Ishikawa (cell line): ENCODE measurements at regions not wholly inside any gene's neighbourhood (a gene's known extent, or its start where the extent isn't known, plus 50 kb on each side); places are given as distances from the start of the nearest gene placed in this dataset.

ENCODE experiments used
- CEBPB ChIP-seq: IDR thresholded peaks from 2 replicates; pipeline ENCODE4 v1.6.1; 2012
- CREB1 ChIP-seq: IDR thresholded peaks from 2 replicates; pipeline ENCODE4 v1.6.1; 2012; ENCODE audit warnings: low read depth
- EGR1 ChIP-seq: IDR thresholded peaks from 2 replicates; pipeline ENCODE4 v1.6.1; 2012
- EP300 ChIP-seq: IDR thresholded peaks from 2 replicates; pipeline ENCODE4 v1.6.1; 2012; ENCODE audit warnings: borderline replicate concordance
- FOXM1 ChIP-seq: IDR thresholded peaks from 2 replicates; pipeline ENCODE4 v1.6.1; 2012; ENCODE audit warnings: low read depth, borderline replicate concordance
- NFIC ChIP-seq: IDR thresholded peaks from 2 replicates; pipeline ENCODE4 v1.6.1; 2012
- RAD21 ChIP-seq: IDR thresholded peaks from 2 replicates; pipeline ENCODE4 v1.6.1; 2012; ENCODE audit warnings: low read depth
- TAF1 ChIP-seq: IDR thresholded peaks from 2 replicates; pipeline ENCODE4 v1.6.1; 2012; ENCODE audit warnings: low read depth, mild to moderate bottlenecking
- TCF12 ChIP-seq: IDR thresholded peaks from 2 replicates; pipeline ENCODE4 v1.6.1; 2012; ENCODE audit warnings: low read depth
- TEAD4 ChIP-seq: IDR thresholded peaks from 2 replicates; pipeline ENCODE4 v1.6.1; 2012
- YY1 ChIP-seq: IDR thresholded peaks from 2 replicates; pipeline ENCODE4 v1.6.1; 2012; ENCODE audit warnings: low read depth
- ZBTB7A ChIP-seq: IDR thresholded peaks from 2 replicates; pipeline ENCODE4 v1.6.1; 2012; ENCODE audit warnings: low read depth
- TF ChIP-seq, protein P1 (sequence below): IDR thresholded peaks from 2 replicates; pipeline ENCODE4 v1.6.1; 2012
- TF ChIP-seq, protein P2 (sequence below): IDR thresholded peaks from 2 replicates; pipeline ENCODE4 v1.6.1; 2012
- TF ChIP-seq, protein P3 (sequence below): IDR thresholded peaks from 2 replicates; pipeline ENCODE4 v1.6.1; 2012; ENCODE audit warnings: low read depth, mild to moderate bottlenecking

DNA sequence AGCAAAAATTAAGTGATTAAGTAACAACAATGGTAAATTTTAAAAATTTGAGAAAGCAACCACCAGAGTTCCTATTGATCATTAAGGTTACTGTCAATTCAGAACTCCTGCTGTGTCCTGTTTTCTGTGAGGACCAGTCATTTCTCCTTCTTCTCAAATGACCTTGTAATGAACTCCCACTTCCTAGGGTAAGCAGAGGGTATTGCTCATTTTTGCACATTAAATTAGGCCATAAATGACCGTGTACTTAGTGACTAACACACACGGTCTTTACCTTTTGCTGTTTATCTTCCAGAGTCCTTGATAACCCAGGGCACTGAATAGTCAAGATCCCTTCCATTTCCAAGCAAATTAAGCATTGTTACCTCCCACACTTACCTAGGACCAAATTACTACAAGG, 227.5 kb upstream of the LYPLAL1 start:
- TF ChIP-seq, protein P1, sequence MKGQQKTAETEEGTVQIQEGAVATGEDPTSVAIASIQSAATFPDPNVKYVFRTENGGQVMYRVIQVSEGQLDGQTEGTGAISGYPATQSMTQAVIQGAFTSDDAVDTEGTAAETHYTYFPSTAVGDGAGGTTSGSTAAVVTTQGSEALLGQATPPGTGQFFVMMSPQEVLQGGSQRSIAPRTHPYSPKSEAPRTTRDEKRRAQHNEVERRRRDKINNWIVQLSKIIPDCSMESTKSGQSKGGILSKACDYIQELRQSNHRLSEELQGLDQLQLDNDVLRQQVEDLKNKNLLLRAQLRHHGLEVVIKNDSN = no peak
- TF ChIP-seq FOXM1 = no peak
- TF ChIP-seq TCF12 = no peak
- no peak for TF ChIP-seq EGR1
- no peak for TF ChIP-seq EP300
- no peak for TF ChIP-seq RAD21
- no peak for TF ChIP-seq CEBPB
- TF ChIP-seq, protein P2, sequence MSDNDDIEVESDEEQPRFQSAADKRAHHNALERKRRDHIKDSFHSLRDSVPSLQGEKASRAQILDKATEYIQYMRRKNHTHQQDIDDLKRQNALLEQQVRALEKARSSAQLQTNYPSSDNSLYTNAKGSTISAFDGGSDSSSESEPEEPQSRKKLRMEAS = no peak
- no peak for TF ChIP-seq ZBTB7A
- TF ChIP-seq CREB1 = no peak
- TF ChIP-seq TEAD4 = no peak
- TF ChIP-seq, protein P3, sequence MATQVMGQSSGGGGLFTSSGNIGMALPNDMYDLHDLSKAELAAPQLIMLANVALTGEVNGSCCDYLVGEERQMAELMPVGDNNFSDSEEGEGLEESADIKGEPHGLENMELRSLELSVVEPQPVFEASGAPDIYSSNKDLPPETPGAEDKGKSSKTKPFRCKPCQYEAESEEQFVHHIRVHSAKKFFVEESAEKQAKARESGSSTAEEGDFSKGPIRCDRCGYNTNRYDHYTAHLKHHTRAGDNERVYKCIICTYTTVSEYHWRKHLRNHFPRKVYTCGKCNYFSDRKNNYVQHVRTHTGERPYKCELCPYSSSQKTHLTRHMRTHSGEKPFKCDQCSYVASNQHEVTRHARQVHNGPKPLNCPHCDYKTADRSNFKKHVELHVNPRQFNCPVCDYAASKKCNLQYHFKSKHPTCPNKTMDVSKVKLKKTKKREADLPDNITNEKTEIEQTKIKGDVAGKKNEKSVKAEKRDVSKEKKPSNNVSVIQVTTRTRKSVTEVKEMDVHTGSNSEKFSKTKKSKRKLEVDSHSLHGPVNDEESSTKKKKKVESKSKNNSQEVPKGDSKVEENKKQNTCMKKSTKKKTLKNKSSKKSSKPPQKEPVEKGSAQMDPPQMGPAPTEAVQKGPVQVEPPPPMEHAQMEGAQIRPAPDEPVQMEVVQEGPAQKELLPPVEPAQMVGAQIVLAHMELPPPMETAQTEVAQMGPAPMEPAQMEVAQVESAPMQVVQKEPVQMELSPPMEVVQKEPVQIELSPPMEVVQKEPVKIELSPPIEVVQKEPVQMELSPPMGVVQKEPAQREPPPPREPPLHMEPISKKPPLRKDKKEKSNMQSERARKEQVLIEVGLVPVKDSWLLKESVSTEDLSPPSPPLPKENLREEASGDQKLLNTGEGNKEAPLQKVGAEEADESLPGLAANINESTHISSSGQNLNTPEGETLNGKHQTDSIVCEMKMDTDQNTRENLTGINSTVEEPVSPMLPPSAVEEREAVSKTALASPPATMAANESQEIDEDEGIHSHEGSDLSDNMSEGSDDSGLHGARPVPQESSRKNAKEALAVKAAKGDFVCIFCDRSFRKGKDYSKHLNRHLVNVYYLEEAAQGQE = no peak
- no peak for TF ChIP-seq YY1
- TF ChIP-seq TAF1 = no peak
- TF ChIP-seq NFIC = no peak

DNA sequence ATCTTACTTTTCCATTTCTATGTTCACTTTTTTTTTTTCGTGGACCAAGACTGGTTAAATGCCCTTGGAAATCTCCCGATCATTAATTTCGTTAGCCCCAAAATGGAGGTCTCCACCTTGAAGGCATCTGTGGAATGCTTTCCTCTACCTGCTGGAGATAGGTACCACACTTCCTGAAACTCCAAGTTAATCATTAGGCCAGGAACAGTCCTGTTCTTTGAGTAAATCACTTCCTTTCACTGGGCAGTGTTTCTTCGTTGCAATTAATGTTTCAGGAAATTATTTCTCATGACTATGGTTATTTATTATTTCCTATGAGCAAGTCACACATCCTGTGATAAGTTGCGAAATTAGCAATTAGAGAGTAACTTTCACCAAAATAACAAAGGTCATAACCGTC, 225.2 kb upstream of the LYPLAL1 start:
- no peak for TF ChIP-seq TEAD4
- TF ChIP-seq TAF1 = no peak

DNA sequence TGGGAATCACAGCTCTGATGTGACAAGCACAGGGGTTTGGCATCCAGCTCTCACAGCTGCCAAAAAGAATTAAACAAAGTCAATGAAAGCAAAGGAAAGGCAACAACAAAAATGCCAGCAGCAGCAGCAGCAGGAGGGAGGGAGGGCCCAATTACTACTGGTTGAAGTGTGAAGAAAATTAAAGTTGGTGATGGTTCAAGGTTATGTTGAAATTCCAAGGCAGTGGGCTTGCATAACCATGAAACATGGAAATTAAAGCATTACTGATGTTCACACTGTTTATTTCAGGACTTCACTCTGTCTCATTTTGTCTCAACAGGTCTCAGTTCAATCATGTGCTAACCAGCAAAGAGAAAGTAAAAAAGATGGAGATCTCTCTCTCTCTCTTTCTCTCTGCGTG, 220.3 kb upstream of the LYPLAL1 start:
- no peak for TF ChIP-seq TAF1
- no peak for TF ChIP-seq CREB1
- TF ChIP-seq NFIC = no peak
- TF ChIP-seq EGR1 = no peak
- TF ChIP-seq ZBTB7A = no peak

DNA sequence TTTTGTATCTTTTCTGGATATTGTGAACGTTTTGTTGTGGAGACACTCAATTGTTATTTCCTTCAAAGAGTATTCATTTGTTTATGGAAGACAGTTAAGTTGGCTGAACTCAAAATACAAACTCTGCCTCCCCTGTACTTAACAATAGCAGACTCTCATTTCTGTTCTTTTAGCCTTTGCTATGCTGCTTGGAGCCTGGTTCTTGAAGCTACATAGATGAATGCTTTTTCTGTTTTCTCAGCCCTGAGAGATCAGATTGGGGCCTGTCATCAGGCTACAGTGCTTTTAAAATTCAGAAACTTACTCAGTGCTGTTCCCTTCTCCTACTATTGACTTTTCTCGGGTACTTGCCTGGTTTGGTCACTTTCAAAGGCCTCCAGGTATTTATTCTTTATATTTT, 215.7 kb upstream of the LYPLAL1 start:
- TF ChIP-seq FOXM1 (no peak), CEBPB (no peak), TEAD4 (no peak), EP300 (no peak)

DNA sequence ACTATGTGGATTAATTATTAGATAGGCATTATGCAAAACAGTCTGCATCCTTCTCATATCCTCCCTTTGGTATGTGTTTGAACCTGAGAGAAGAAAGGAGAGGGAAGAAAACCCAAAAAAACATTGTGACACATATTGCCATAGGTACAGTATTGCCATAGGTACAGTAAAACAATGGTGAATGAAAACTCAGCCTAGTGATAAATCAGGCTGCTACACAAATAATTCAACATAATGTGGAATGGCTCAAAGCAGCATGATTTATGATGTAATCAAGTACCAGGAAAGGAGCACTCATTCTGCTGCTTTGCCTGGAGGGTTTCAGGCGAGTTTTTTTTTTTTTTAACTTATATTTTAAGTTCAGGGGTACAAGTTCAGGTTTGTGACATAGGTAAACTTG, 213.9 kb upstream of the LYPLAL1 start:
- TF ChIP-seq, protein P2 = no peak
- TF ChIP-seq NFIC (no peak), RAD21 (no peak), EP300 (no peak), TAF1 (no peak), ZBTB7A (no peak), YY1 (no peak), EGR1 (no peak), FOXM1 (no peak), TEAD4 (no peak)
- TF ChIP-seq, protein P1 = no peak
- TF ChIP-seq, protein P3 = no peak

DNA sequence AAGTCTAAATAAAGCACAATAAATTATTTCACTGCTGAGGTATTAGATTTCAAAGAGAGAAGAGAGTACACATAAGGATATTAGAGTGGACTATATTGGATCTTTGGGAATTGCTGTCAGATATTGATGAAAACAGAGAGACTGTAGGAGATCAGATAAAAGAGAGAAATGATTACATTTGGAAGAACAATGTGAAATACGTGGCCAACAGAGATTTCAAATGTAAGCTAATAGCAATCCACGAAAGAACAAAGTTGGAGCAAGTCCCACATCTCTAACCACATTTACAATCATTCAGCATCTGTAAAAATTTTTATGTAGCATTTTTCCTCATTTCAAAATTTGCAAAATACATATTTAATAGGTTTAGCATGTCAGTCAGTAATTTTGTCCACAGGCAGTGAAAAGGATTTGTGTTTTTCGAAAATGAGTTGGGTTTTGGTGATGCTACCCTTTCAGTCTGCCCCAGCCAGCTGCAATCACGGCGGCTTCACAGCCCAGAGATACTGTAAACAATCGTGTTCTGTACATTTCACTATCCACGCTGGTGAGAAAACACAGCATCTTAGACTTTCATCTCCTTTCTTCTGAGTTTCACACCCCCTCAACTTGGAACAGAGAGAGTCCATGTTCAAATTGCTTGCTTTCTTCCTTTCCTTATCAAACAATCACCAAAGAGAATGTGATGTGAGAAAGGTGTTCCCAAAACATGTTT, 209.1 kb upstream of the LYPLAL1 start:
- TF ChIP-seq TCF12 = no peak
- no peak for TF ChIP-seq EP300
- TF ChIP-seq CEBPB = no peak
- no peak for TF ChIP-seq YY1
- TF ChIP-seq ZBTB7A = no peak
- TF ChIP-seq NFIC = no peak
- TF ChIP-seq TEAD4 = no peak
- no peak for TF ChIP-seq FOXM1
- TF ChIP-seq EGR1 = no peak
- TF ChIP-seq, protein P1 = no peak
- TF ChIP-seq RAD21 = no peak
- TF ChIP-seq TAF1 = no peak
- TF ChIP-seq, protein P3 = no peak
